Gastroesophageal sphincter (tissue), 3 donors: ENCODE measurements at regions not wholly inside any gene's neighbourhood (a gene's known extent, or its start where the extent isn't known, plus 50 kb on each side); places are given as distances from the start of the nearest gene placed in this dataset.

Experiments used
- CTCF ChIP-seq, 4 experiments: fragments of 200-600 bp in 2 of 4; fragments of 450-650 bp in 2 of 4; sonication (generic) in 1 of 4; IDR thresholded peaks; one replicate each; pipeline ENCODE4 v1.5.1; 2017 to 2019; ENCODE audit warnings: antibody characterized with exemption in 4 of 4, mild to moderate bottlenecking in 2 of 4, moderate library complexity in 2 of 4
- POLR2A ChIP-seq, 2 donors: fragments of 450-650 bp; IDR thresholded peaks; one replicate each; pipeline ENCODE4 v1.6.1; 2017; ENCODE audit warnings: antibody characterized with exemption in 2 of 2, mild to moderate bottlenecking in 2 of 2, moderate library complexity in 1 of 2
- POLR2AphosphoS5 ChIP-seq: sonication (generic); formaldehyde crosslinking; IDR thresholded peaks from one replicate; pipeline ENCODE4 v1.6.1; 2017; ENCODE audit warnings: antibody characterized with exemption

GRCh38 chr2:5501807-5502206 lies 190.4 kb upstream of the SOX11 start:
- TF ChIP-seq CTCF (IDR thresholded peaks at IDR 0.05) (no peak), POLR2AphosphoS5 (no peak), POLR2A (IDR thresholded peaks at IDR 0.05) (no peak)
